Smooth muscle cell (in vitro differentiated cells): ENCODE measurements at regions not wholly inside any gene's neighbourhood (a gene's known extent, or its start where the extent isn't known, plus 50 kb on each side); places are given as distances from the start of the nearest gene placed in this dataset.

Source experiments
- DNase-seq: peaks from one replicate; lab custom pipeline; 2025; ENCODE audit not compliant: unreplicated experiment; lab: John Stamatoyannopoulos, UW
- H2AFZ ChIP-seq: fragments of 200-600 bp; sonication (generic); 2 replicates; pipeline ENCODE4 v1.6.0; 2016; ENCODE audit warnings: antibody characterized with exemption, low read depth, mild to moderate bottlenecking
- H3F3A ChIP-seq: fragments of 200-600 bp; sonication (generic); 2 replicates; pipeline ENCODE4 v1.6.0; 2017; ENCODE audit warnings: antibody characterized with exemption, low read depth
- H3K27ac ChIP-seq: fragments of 200-600 bp; sonication (generic); 2 replicates; pipeline ENCODE4 v1.5.1; 2016; ENCODE audit warnings: low read depth, mild to moderate bottlenecking
- H3K27me3 ChIP-seq: fragments of 200-600 bp; sonication (generic); 2 replicates; pipeline ENCODE4 v1.6.1; 2016; ENCODE audit warnings: low read depth, mild to moderate bottlenecking
- H3K36me3 ChIP-seq: fragments of 200-600 bp; sonication (generic); 2 replicates; pipeline ENCODE4 v1.5.1; 2016; ENCODE audit warnings: low read depth
- H3K4me1 ChIP-seq: fragments of 200-600 bp; sonication (generic); 2 replicates; pipeline ENCODE4 v1.5.1; 2016; ENCODE audit warnings: low read depth
- H3K4me2 ChIP-seq: fragments of 200-600 bp; sonication (generic); 2 replicates; pipeline ENCODE4 v1.6.0; 2016; ENCODE audit warnings: mild to moderate bottlenecking
- H3K4me3 ChIP-seq: fragments of 200-600 bp; sonication (generic); 2 replicates; pipeline ENCODE4 v1.5.1; 2016; ENCODE audit warnings: mild to moderate bottlenecking
- H3K79me2 ChIP-seq: fragments of 200-600 bp; sonication (generic); 2 replicates; pipeline ENCODE4 v1.6.0; 2016; ENCODE audit warnings: low read depth, mild to moderate bottlenecking
- H3K9ac ChIP-seq: fragments of 200-600 bp; sonication (generic); 2 replicates; pipeline ENCODE4 v1.6.0; 2016; ENCODE audit warnings: low read depth
- H3K9me3 ChIP-seq: fragments of 200-600 bp; sonication (generic); replicated peaks from 2 replicates; pipeline ENCODE4 v1.5.1; 2016; ENCODE audit warnings: low read depth
- H4K20me1 ChIP-seq: fragments of 200-600 bp; sonication (generic); 2 replicates; pipeline ENCODE4 v1.6.0; 2016; ENCODE audit warnings: low read depth
- CTCF ChIP-seq: fragments of 200-600 bp; sonication (generic); IDR thresholded peaks from 2 replicates; pipeline ENCODE4 v1.5.1; 2017; ENCODE audit warnings: borderline replicate concordance, mild to moderate bottlenecking, antibody characterized with exemption; ENCODE audit not compliant: insufficient read depth, poor library complexity, severe bottlenecking
- WGBS: methylation state at CpG from one replicate; pipeline ENCODE4 v1.1.7; 2016; ENCODE audit warnings: low lambda C conversion rate; 5-methylcytosine and 5-hydroxymethylcytosine counted together

GRCh38 chr21:38203229-38203628 is 53.6 kb upstream of the KCNJ15 start:
- Histone ChIP-seq H3F3A (no peaks in the 10 kb centered on the region), H3K27ac (no peak overlapping the region), H3K4me1 (no peaks in the 10 kb centered on the region), H3K36me3 (no peaks in the 10 kb centered on the region), H3K4me3 (no peak overlapping the region), H3K9me3 (no peaks in the 10 kb centered on the region), H4K20me1 (no peaks in the 10 kb centered on the region), H3K4me2 (no peak overlapping the region), H3K79me2 (no peaks in the 10 kb centered on the region), H3K27me3 (no peaks in the 10 kb centered on the region), H2AFZ (no peak overlapping the region), H3K9ac (no peak overlapping the region)
- no peak for DNase-seq
- no peak for TF ChIP-seq CTCF
- 92% methylated on average over 7 of the region's 7 CpGs for WGBS

DNA sequence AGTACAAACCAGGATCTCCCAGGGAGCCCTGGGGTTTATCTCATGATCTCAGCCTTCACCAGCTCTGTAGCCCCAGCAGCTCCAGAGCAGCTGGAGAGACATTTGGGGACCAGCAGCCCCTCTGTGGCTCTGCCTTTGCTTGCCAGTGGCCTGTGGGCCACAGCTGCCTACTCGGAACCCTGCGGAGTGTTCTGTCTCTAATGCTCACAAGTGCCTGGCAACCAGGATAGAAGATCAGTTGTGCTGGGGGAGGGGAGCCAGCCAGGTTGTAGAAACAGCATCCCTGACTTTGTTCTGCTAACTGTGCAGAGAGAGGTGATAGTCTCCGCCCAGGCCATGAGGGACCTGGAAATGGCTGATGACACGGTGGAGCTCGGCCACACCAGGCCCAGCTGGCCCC is 50.9 kb upstream of the KCNJ15 start:
- no peak for TF ChIP-seq CTCF

DNA sequence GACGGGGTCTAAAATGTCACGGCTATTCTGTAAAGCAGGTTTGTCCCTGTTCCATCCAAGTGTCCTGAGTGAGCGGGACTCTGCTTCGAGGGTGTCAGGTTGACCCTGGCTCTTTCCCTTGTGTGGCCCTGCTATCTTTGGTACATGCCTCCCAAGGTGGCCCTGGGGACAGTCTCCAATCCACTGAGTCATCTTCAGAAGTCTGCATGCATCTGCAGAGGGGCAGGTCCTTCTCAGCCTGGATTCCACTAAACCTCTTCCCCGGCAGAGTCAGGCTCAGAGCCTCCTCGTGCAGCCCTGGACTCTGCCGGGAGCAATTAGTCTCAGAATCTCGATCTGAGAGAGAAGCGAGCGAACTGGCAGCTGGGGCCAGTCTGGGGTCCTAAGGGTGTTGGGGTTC is 50.1 kb upstream of the KCNJ15 start:
- H3K27me3 ChIP-seq = no peaks in the 10 kb centered on the region
- no peak overlapping the region for H2AFZ ChIP-seq
- no peaks in the 10 kb centered on the region for H3K4me1 ChIP-seq
- no peaks in the 10 kb centered on the region for H3F3A ChIP-seq
- WGBS = 83% methylated on average over 10 of the region's 10 CpGs
- H3K4me2 ChIP-seq = no peak overlapping the region
- no peak for TF ChIP-seq CTCF
- no peak overlapping the region for H3K27ac ChIP-seq
- H4K20me1 ChIP-seq = no peaks in the 10 kb centered on the region
- peaks cover 4% of the 10 kb centered on the region for H3K9me3 ChIP-seq
- no peak overlapping the region for H3K9ac ChIP-seq
- H3K4me3 ChIP-seq = no peak overlapping the region
- no peaks in the 10 kb centered on the region for H3K36me3 ChIP-seq
- DNase-seq = no peak
- no peaks in the 10 kb centered on the region for H3K79me2 ChIP-seq

More for the DNA sequence above, 50.9 kb upstream of the KCNJ15 start:
- Histone ChIP-seq H3K4me1 (no peaks in the 10 kb centered on the region), H3K9me3 (peaks cover 4% of the 10 kb centered on the region), H3F3A (no peaks in the 10 kb centered on the region), H3K4me3 (no peak overlapping the region), H3K4me2 (no peak overlapping the region), H3K36me3 (no peaks in the 10 kb centered on the region), H3K27me3 (no peaks in the 10 kb centered on the region), H3K79me2 (no peaks in the 10 kb centered on the region), H3K9ac (no peak overlapping the region), H4K20me1 (no peaks in the 10 kb centered on the region), H2AFZ (no peak overlapping the region), H3K27ac (no peak overlapping the region)
- no peak for DNase-seq
- WGBS = 91% methylated on average over 5 of the region's 5 CpGs
